Transverse colon (tissue), 3 donors: ENCODE measurements at regions not wholly inside any gene's neighbourhood (a gene's known extent, or its start where the extent isn't known, plus 50 kb on each side); places are given as distances from the start of the nearest gene placed in this dataset.
"Not testable (repeated sequence)": the region's sequence is repeated elsewhere in the genome, so short reads cannot be mapped to it uniquely, and the experiment has no call there.

Experiments
- POLR2A ChIP-seq: fragments of 450-650 bp; IDR thresholded peaks from one replicate; pipeline ENCODE4 v1.6.1; 2016; ENCODE audit warnings: antibody characterized with exemption, mild to moderate bottlenecking, moderate library complexity
- TF ChIP-seq, protein P1 (sequence below), 5 experiments: fragments of 200-600 bp in 3 of 5; fragments of 450-650 bp in 2 of 5; sonication (generic) in 3 of 5; IDR thresholded peaks; 1 replicate in 2 of 5; 2 replicates in 3 of 5; pipeline ENCODE4 v1.5.1; 2016 to 2017; ENCODE audit warnings: antibody characterized with exemption in 5 of 5, inconsistent platforms in 3 of 5, mild to moderate bottlenecking in 2 of 5, moderate library complexity in 1 of 5

DNA sequence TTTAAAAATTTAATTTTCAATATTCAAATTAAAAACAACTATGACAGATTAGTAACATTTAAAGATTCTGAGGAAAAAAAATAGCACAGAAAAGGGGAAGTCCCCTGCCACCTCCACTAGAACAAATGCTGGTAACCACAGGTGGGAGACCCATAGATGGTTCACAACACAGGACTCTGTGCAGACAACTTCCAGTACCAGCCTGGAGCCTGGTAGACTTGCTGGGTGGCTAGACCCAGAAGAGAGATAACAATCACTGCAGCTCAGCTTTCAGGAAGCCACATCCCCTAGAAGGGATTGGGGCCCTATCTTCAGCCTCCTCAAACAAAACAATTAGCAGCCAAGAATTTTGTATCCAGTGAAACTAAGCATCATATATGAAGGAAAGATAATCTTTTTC is 179.6 kb upstream of the RND3 start:
- TF ChIP-seq, protein P1, sequence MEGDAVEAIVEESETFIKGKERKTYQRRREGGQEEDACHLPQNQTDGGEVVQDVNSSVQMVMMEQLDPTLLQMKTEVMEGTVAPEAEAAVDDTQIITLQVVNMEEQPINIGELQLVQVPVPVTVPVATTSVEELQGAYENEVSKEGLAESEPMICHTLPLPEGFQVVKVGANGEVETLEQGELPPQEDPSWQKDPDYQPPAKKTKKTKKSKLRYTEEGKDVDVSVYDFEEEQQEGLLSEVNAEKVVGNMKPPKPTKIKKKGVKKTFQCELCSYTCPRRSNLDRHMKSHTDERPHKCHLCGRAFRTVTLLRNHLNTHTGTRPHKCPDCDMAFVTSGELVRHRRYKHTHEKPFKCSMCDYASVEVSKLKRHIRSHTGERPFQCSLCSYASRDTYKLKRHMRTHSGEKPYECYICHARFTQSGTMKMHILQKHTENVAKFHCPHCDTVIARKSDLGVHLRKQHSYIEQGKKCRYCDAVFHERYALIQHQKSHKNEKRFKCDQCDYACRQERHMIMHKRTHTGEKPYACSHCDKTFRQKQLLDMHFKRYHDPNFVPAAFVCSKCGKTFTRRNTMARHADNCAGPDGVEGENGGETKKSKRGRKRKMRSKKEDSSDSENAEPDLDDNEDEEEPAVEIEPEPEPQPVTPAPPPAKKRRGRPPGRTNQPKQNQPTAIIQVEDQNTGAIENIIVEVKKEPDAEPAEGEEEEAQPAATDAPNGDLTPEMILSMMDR (IDR thresholded peaks at IDR 0.05), result not testable (repeated sequence)
- not testable (repeated sequence) for TF ChIP-seq POLR2A
